ENCODE measurements at regions not wholly inside any gene's neighbourhood (a gene's known extent, or its start where the extent isn't known, plus 50 kb on each side); places are given as distances from the start of the nearest gene placed in this dataset.
"Not testable (repeated sequence)": the region's sequence is repeated elsewhere in the genome, so short reads cannot be mapped to it uniquely, and the experiment has no call there.

- DNase-seq (ENCODE audit: extremely low spot score), result no peak
- POLR2A ChIA-PET, result no interaction called here
- CTCF ChIA-PET, result interaction anchor here (1.0 kb wide), 1 partner anchor 12 kb away, joined by 4 read pairs; no protein-coding TSS in a partner anchor
- no peak for TF ChIP-seq CTCF (IDR thresholded peaks at IDR 0.05; ENCODE audit: control extremely low read depth, extremely low read depth, low read depth, missing control alignments)
Observed at GRCh38 chr4:34469516-34469915, 1774.8 kb downstream of the ARAP2 start.

GRCh38 chr4:34485252-34485651, 1759.1 kb downstream of the ARAP2 start:
- POLR2A ChIA-PET, result no interaction called here
- no peak for TF ChIP-seq CTCF (IDR thresholded peaks at IDR 0.05; ENCODE audit: control extremely low read depth, extremely low read depth, low read depth, missing control alignments)

GRCh38 chr4:34486461-34487363, 1757.6 kb downstream of the ARAP2 start:
- CTCF ChIA-PET, result interaction anchor here (0.9 to 1.4 kb wide), 2 partner anchors 8 to 11 kb away, joined by 3 read pairs; no protein-coding TSS in a partner anchor
- no peak for DNase-seq (ENCODE audit: extremely low spot score)
- no peak for TF ChIP-seq CTCF (IDR thresholded peaks at IDR 0.05; ENCODE audit: control extremely low read depth, extremely low read depth, low read depth, missing control alignments)
- POLR2A ChIA-PET, result no interaction called here

More at GRCh38 chr4:34485252-34485651, 1759.1 kb downstream of the ARAP2 start:
- CTCF ChIA-PET, result no interaction called here
- DNase-seq (ENCODE audit: extremely low spot score), result no peak

- ChIA-PET CTCF (no interaction called here), POLR2A (no interaction called here)
- no peak for TF ChIP-seq CTCF (IDR thresholded peaks at IDR 0.05; ENCODE audit: control extremely low read depth, extremely low read depth, low read depth, missing control alignments)
- no peak for DNase-seq (ENCODE audit: extremely low spot score)
Observed at GRCh38 chr4:34492414-34492813, 1751.9 kb downstream of the ARAP2 start.

GRCh38 chr4:34502086-34502485, 1742.2 kb downstream of the ARAP2 start:
- POLR2A ChIA-PET, result no interaction called here

GRCh38 chr4:34504731-34505130, 1739.6 kb downstream of the ARAP2 start:
- DNase-seq (ENCODE audit: extremely low spot score); POLR2A ChIA-PET: not testable (repeated sequence)
- CTCF ChIA-PET, result interaction anchor here (1.6 to 1.8 kb wide), 2 partner anchors 9 to 11 kb away, joined by 4 read pairs; no protein-coding TSS in a partner anchor

More at GRCh38 chr4:34502086-34502485, 1742.2 kb downstream of the ARAP2 start:
- CTCF ChIA-PET, result interaction anchor here (1.3 kb wide), 1 partner anchor 9 kb away, joined by 4 read pairs; no protein-coding TSS in a partner anchor
- DNase-seq (ENCODE audit: extremely low spot score), result no peak
- no peak for TF ChIP-seq CTCF (IDR thresholded peaks at IDR 0.05; ENCODE audit: control extremely low read depth, extremely low read depth, low read depth, missing control alignments)

GRCh38 chr4:34506511-34507092, 1737.7 kb downstream of the ARAP2 start:
- DNase-seq (ENCODE audit: extremely low spot score); POLR2A ChIA-PET: not testable (repeated sequence)
- CTCF ChIA-PET, result interaction anchor here (1.3 to 1.8 kb wide), 2 partner anchors 9 to 13 kb away, joined by 4 read pairs; no protein-coding TSS in a partner anchor
